Pancreas (tissue), 10 donors: ENCODE measurements at regions not wholly inside any gene's neighbourhood (a gene's known extent, or its start where the extent isn't known, plus 50 kb on each side); places are given as distances from the start of the nearest gene placed in this dataset.

Source experiments
- ATAC-seq, 4 donors: fragments of 200-7000 bp; cut with Tn5 transposase; one replicate each; pipeline versions ENCODE4 v1.8.0 to v1.9.1; 2020; ENCODE audit warnings: mild to moderate bottlenecking in 4 of 4, moderate library complexity in 4 of 4
- DNase-seq, 6 donors: peaks; one replicate each; pipeline ENCODE4 v3.0.0-alpha.2; 2020
- FAIRE-seq: peaks from 2 replicates; lab custom pipeline; 2012; peaks lifted over from hg19 to GRCh38; lab: Jason Lieb, UNC
- H3K27ac ChIP-seq, 4 donors: fragments of 200-600 bp; sonication (generic); 1 replicate in 3 of 4; 2 replicates in 1 of 4; pipeline versions ENCODE4 v1.5.0 to v1.8.0; 2020
- H3K27me3 ChIP-seq, 4 donors: fragments of 200-600 bp; one replicate each; pipeline ENCODE4 v1.8.0; 2021
- H3K36me3 ChIP-seq, 3 donors: fragments of 200-600 bp; sonication (generic) in 1 of 3; one replicate each; pipeline versions ENCODE4 v1.5.0 to v1.8.0; 2020 to 2021
- H3K4me1 ChIP-seq, 3 donors: fragments of 200-600 bp; one replicate each; pipeline ENCODE4 v1.8.0; 2021
- H3K4me3 ChIP-seq, 4 donors: fragments of 200-600 bp; sonication (generic) in 2 of 4; one replicate each; pipeline versions ENCODE4 v1.5.0 to v1.8.0; 2020 to 2021
- H3K9me3 ChIP-seq, 4 donors: fragments of 200-600 bp; one replicate each; pipeline ENCODE4 v1.8.0; 2021
- CTCF ChIP-seq, 4 donors: fragments of 200-600 bp; sonication (generic) in 3 of 4; IDR thresholded peaks; one replicate each; pipeline versions ENCODE4 v1.5.0 to v1.8.0; 2021; ENCODE audit warnings: antibody characterized with exemption in 4 of 4
- WGBS, 2 donors: extraction: QIAGEN DNeasy Blood & Tissue Kit; methylation state at CpG; one replicate each; pipeline ENCODE4 v1.1.7; 2013; 5-methylcytosine and 5-hydroxymethylcytosine counted together
- intact Hi-C, 3 donors: fragments of 100-400 bp; cut with DNase I; formaldehyde crosslinking; loops; one replicate each; pipeline versions ENCODE4 v1.11.1 to v1.14.2; 2022
- donor health status: healthy with polysubstance abuse.
- donor health status: DM: no; HTN: no; CAD: no; lungs with moderate emphysema.
- donor health status: DM: no; HTN: no; CAD: no.
- donor health status: control.
- donor health status: control.
- donor health status: Bipolar disorder and iron deficiency.
- donor health status: DM: yes; HTN: yes; CAD: no.
- donor health status: DM: no; HTN: no; CAD: no.
- donor health status: DM: no; HTN: no; CAD: no.
- donor health status: DM: yes; HTN: yes; CAD: no.

- Histone ChIP-seq H3K4me1 (no peaks in the 10 kb centered on the region), H3K27me3 (no peaks in the 10 kb centered on the region), H3K36me3 (no peaks in the 10 kb centered on the region), H3K9me3 (no peaks in the 10 kb centered on the region), H3K27ac (no peak overlapping the region), H3K4me3 (no peak overlapping the region)
- TF ChIP-seq CTCF (IDR thresholded peaks at IDR 0.05) = no peak
- DNase-seq = no peak
- FAIRE-seq = no peak
- 72 to 79% methylated on average over 6 of the region's 6 CpGs for WGBS, 2 donors
- intact Hi-C loops = no loop called here
- ATAC-seq = no peak
Observed at GRCh38 chr18:25818505-25818904, 271.9 kb downstream of the SS18 start.

GRCh38 chr18:25817546-25818237, 272.7 kb downstream of the SS18 start:
- no peaks in the 10 kb centered on the region for H3K9me3 ChIP-seq
- no peak overlapping the region for H3K27ac ChIP-seq
- no peaks in the 10 kb centered on the region for H3K27me3 ChIP-seq
- 58 to 63% methylated on average over 5 of the region's 5 CpGs for WGBS, 2 donors
- no peak overlapping the region for H3K4me3 ChIP-seq
- intact Hi-C loops = no loop called here
- H3K4me1 ChIP-seq = no peaks in the 10 kb centered on the region
- no peak for TF ChIP-seq CTCF (IDR thresholded peaks at IDR 0.05)
- no peak for FAIRE-seq
- no peak for ATAC-seq
- DNase-seq = no peak
- H3K36me3 ChIP-seq = no peaks in the 10 kb centered on the region

GRCh38 chr18:25815659-25816058, 274.8 kb downstream of the SS18 start:
- Histone ChIP-seq H3K27me3 (no peaks in the 10 kb centered on the region), H3K36me3 (no peaks in the 10 kb centered on the region), H3K4me1 (no peaks in the 10 kb centered on the region), H3K27ac (no peak overlapping the region), H3K9me3 (no peaks in the 10 kb centered on the region), H3K4me3 (no peak overlapping the region)
- WGBS, 2 donors = 74% methylated on average over 3 of the region's 3 CpGs
- FAIRE-seq = no peak
- no peak for DNase-seq
- intact Hi-C loops = no loop called here
- no peak for TF ChIP-seq CTCF (IDR thresholded peaks at IDR 0.05)
- no peak for ATAC-seq

- ATAC-seq (no peak), FAIRE-seq (no peak), DNase-seq (no peak)
- intact Hi-C loops = no loop called here
- no peak for TF ChIP-seq CTCF (IDR thresholded peaks at IDR 0.05)
- WGBS, 2 donors = 23 to 46% methylated on average over 4 of the region's 4 CpGs
- Histone ChIP-seq H3K27ac (no peak overlapping the region), H3K4me1 (no peaks in the 10 kb centered on the region), H3K9me3 (no peaks in the 10 kb centered on the region), H3K27me3 (no peaks in the 10 kb centered on the region), H3K4me3 (no peak overlapping the region), H3K36me3 (no peaks in the 10 kb centered on the region)
Observed at GRCh38 chr18:25814841-25815458, 275.5 kb downstream of the SS18 start.

GRCh38 chr18:25813110-25813509, 277.3 kb downstream of the SS18 start:
- Histone ChIP-seq H3K4me3 (no peak overlapping the region), H3K36me3 (no peaks in the 10 kb centered on the region), H3K9me3 (no peaks in the 10 kb centered on the region), H3K4me1 (no peaks in the 10 kb centered on the region), H3K27ac (no peak overlapping the region), H3K27me3 (no peaks in the 10 kb centered on the region)
- WGBS, 2 donors = 38 to 61% methylated on average over 5 of the region's 5 CpGs
- DNase-seq = no peak
- ATAC-seq = no peak
- intact Hi-C loops = no loop called here
- no peak for TF ChIP-seq CTCF (IDR thresholded peaks at IDR 0.05)
- FAIRE-seq = no peak
